T-helper 9 cell (primary cell): ENCODE measurements at regions not wholly inside any gene's neighbourhood (a gene's known extent, or its start where the extent isn't known, plus 50 kb on each side); places are given as distances from the start of the nearest gene placed in this dataset.

Source experiments
- DNase-seq: peaks from one replicate; pipeline ENCODE4 v3.0.0-alpha.2; 2020

DNA sequence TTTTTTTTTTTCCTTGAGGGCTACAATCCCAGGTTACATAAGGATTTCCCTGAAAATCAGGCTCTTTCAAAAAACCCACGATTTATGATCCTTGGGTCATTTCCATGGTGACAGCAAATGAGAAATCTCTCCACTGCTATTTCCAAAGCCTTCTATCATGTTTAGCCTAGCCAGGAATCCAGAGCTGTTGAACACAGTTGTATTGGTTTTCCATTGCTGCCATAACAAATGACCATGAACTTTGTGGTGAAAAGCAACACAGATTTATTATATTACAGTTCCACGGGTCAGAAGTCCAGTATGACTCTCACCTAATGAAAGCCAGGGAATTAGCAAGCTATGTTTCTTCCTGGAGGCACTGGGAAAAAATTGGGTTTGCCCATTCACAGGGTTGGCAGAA, 106.6 kb downstream of the MAF start:
- DNase-seq = no peak

DNA sequence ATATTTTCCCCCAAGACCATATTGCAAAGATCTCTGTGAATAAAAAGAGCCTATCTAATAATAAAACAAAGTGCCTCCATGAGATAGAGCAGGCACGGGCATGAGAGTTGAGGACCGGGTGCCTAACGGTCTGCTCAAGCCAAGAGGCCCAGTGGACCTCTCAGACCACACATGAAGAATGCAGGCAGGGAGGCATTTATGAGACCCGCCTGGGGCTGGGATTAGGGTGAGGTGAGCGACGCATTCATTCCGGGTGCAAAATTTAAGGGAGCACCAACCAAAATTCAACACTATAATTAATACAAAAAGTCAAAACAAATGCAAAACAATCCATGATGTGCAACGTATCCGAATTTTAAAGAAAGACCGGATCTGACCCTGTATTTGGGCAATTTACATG, 108.5 kb downstream of the MAF start:
- DNase-seq = no peak

DNA sequence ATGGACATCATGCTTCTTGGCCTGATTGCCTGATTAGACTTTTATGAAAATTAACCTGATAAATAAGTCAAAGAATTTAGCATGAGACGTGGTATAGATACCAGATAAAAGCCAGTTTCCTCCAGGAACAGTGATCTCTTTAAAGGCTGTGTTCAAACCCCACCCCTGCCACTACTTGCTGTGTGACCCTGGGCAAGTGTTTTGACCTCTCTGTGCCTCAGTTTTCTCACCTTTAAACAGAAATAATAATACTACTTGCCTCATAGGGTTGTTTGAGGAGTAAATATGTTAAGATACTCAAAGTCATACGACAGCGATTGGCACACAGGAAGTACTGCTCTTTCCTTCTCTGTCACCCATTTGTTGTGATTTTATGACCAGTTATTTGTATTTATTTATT, 115.5 kb downstream of the MAF start:
- no peak for DNase-seq

DNA sequence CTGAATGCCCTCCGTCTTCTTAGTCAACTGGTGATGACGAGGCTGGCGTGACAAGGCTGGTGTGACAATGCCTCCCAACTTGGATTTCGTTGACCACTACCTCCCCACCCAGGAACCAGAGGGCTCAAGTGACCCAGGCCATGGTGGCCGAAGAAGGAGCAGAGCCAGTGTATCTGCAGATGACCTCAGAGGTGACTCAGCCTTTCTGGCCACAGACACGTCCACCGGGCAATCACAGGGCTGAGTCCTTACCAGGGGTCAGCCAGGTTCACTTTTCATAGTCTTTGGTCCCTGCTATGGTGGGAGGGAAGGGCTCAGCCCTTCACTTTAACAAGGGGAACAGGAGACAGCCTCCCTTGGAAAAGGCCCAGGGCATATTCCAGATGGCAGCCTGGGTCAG, 116.3 kb downstream of the MAF start:
- no peak for DNase-seq

DNA sequence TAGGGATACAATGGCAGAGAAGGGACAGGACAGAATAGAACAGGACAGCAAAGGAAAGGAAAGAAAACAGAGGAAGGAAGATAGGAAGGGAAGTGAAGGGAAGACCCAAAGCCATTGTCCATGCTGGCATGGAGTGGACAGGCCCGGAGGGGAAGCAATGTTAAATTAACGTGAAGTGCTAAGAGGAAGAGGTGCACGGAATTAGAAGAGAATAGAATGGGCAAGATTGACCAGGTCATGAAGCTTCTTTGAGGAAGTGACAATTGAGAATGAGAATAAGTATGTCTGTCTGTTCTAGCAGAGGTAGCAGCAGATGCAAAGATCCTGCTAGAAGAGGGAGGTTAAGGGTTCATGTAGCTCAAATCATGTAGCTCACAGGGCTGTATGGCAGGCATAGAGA, 117.2 kb downstream of the MAF start:
- no peak for DNase-seq

DNA sequence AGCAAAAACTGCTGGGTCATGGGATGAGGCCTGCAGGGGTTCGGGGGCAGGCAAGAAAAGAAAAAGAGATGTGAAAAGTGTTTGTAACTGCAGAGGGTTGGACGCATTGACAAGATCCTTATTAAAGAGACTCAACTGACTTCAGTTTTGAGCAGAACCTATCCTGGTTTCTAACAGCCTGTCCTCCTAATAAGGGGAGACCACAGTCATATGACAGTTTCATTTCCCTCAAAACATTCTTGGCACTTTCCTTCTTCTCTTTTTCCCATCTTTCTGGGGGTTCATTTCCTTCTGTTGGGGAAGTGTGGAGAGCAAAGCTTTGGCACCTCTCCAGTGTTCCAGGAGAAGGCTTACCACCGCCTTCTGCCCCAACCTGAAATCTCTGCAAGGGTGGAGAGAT, 118.5 kb downstream of the MAF start:
- no peak for DNase-seq

DNA sequence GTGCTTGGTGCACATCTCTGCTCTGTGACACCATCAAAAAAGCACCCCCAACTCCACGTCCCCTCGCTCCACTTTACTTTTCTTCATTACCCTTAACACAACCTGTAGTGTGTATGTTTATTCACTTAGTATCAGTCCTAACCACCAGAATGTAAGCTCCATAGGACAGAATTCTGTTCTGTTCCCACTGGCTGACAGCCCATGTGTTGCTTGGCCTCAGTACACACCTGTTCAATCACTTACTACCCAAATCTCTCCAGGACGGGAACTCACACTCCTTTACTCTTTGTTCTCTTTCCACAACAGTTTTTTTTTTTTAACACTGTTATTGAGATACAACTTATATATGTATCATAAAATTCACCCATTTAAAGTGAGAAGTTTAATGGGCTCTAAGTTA, 119.6 kb downstream of the MAF start:
- no peak for DNase-seq

DNA sequence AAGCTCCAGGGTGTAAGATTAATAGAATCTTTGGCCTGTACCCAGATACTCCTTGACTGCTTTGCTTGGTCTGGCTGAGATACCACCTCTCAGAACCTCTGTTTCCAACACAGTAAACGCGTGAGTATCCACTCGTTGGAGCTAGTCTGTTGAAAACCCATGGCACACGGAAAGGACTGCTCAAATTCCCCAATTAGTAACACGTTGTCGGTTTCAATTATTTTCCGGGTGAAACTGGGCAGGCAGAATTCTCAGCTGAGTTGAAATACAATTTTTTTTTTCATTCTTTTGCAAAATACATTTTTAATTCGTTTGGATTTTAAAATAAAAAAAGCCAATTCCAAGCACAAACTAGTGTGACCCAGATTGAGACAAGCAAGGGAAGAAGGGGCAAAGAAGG, 120.5 kb downstream of the MAF start:
- no peak for DNase-seq

DNA sequence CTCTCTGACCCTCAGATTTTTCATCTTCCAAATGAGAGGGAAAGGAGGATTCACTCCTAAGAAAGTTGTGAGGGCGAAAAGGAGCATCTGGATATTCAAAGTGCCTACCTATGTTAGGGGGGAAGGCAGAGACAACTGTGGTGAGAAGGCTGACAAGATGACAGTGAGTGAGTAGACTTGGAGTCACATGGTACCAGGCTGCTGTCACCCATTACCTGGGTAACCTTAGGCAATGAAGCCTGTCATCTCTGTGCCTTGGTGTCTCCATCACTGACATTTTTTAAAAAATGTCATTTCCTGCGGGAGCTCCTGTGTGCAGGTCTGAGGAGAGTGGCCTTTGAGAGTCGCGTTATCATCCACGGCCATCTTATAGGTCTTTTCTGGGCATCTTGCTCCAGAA, 124.0 kb downstream of the MAF start:
- DNase-seq = no peak

DNA sequence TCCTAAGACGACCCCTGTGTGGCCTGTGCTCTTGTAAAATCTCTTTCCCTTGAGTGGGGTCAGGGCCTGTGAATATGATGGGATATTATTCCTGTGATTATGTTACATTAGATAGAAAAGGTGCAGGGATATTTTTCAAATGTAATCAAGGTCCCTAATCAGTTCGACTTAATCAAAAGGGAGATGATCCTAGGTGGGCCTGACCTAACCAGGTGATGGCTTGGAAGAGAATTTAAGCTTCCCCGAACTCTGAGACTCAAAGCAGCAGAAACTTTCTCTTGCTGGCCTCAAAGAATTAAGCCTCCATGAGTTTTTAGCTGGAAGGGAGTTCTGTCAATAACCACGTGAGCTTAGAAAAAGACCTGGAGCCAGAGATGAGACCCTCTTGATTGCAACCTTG, 124.7 kb downstream of the MAF start:
- DNase-seq = no peak

DNA sequence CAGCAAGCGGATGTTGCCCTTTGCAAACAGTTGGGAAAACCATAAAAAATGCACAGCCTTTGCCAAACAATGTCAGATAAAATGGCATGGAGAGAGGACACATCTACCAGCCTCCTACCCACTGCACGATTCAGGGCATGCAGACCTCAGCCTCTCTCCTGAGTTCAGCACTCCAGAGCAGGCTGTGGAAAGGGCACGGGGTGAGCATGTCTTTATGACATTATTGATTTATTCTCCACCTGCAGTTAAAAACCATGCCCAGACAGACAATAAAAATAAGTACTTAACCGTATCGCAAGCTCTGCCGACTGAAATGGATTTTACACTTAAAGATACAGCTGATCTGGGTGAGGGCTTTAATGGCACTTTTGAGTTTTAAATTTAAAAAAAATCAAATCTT, 127.1 kb downstream of the MAF start:
- no peak for DNase-seq

DNA sequence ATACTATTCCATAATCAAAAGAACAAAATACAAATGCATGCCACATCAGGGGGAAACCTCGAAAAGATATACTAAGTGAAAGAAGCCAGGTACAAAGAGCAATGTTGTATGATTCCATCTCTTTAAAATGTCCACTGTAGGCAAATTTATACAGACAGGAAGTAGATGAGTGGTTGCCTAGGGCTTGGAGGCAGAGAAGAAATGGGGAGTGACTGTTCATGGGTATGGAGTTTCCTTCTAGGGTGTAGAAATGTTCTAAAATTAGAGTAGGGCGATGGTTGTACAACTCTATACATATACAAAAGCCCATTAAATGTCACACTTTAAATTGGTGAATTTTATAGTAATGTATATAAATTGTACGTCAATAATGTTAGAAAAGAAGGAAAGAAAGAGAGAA, 128.1 kb downstream of the MAF start:
- no peak for DNase-seq

DNA sequence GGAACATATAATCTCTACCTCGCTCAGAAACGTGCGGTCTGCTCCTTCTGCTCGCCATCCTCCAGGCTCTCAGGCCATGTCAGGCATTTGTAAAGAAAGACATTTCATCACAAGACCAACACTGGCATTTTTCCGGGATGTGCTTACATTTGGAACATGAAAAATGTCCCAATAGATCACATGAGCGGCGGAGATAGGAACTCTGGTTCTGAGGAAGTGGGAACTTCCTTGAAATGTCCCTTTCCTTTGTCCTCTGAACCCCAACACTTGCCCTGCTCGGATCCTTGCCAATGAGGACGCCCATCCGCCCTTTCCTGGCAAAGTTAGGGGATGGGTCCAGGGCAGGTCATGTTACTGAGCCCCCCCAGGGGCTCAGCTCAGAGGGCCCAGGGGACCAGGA, 130.5 kb downstream of the MAF start:
- no peak for DNase-seq

DNA sequence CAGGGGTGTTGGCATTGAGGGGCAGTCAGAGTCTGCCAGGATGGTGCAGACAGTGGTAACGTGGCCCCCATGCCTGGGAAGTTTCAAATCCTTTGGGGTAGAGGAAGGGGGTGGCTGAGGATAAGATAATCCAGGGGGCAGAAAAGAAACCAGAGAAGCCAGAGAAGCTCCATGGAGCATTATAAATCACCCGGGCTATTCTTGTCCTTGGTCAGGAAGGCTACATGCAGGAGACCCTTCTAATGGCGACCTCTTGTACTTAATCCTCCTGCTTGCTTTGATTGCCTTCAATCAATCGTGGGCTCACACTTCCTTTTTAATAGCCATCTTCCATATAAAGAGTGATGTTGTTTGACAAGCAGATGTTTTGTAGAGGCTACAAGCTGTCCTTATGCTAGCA, 131.9 kb downstream of the MAF start:
- no peak for DNase-seq

DNA sequence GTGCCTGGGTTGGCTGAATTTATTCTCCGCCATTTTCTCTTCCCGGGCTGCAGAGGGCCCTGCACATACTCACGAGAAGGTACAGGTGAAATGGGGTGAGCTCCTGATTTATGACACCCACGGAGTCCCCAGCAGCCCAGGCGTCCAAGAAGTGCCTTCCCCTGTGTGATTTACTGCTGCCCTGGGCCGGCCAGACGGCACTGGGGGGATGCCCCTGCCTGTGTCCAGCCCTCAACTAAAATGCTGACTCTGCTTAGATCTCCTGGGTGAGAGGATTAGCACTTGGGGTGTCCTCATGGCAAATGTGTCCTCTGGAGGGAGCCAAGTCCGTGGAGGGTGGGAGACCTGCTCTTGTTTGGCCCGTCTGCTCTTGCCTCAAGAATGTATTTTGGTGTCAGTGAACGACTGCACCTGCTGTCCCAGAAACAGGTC, 132.4 kb downstream of the MAF start:
- no peak for DNase-seq

DNA sequence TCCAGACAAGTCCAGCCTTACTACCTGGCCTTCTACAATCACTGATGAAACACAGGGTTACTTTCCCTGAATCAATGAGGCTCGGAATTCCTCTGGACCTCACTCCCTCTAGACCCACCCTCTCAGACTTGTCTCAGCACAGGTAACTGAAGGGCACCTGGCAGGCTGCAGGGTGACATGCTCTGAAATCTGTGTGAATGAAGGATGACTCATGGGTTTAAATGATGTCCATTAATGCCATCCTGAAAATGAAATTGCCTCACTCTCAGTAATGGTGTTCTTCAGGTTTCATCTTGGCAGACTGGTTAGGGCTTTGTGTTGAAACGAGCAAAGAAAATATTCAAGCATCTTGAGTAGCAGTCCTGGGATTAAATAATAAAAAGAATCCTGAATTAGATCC, 134.4 kb downstream of the MAF start:
- no peak for DNase-seq

DNA sequence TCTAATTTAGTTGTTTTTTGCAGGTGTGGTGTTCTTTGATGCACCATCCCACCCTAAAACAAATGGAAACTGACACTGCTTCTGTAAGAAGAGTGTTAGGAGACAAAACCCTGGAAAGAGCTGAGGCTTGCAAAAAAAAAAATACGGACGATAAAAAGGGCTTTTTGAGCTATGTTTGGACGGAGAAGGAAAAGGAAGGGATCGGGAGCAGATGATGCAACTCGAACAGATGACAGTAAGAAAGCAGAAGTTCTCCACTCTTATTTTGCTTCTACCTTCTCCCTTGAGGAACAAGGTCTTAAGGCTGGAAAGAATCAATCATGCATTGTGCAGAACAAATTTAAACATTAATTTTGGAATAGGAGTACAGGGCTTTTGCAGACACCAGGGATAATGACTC, 136.7 kb downstream of the MAF start:
- no peak for DNase-seq

DNA sequence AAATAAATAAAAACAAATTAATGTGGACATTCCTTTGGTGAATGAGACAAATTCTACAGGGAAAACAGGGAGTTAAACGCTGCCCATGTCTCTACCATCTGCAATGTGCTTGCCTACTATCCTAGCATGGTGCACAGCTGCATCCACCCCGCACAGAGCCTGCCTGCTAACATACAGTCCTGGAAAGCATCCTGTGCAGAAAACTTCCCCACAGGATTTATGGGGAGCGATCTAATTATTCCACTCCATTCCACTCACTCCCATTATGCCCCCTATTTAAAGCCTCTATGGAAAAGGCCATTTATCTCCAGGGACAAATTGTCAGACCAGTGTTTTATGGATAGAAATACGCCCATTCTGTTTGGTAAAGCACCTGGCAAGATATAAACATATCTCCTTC, 144.5 kb downstream of the MAF start:
- DNase-seq = no peak

DNA sequence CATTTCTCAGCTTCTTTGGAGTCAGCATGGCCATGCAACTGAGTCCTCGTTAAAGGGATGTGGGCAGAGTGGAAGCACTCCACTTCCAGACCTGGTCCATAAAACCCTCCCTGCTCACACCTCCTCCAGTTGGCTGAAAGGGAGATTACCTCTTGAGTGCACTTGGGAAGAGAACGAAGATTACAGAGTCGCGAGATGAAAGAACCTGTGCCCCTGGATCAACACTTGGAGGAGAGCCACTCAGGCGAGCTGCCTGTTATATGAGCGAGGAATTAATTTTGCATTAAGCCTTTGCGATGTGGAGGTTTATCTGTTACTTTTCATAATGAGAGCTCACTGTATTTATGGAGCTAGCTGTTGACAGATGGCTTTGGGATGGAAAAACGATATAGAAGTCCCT, 147.9 kb downstream of the MAF start:
- no peak for DNase-seq

DNA sequence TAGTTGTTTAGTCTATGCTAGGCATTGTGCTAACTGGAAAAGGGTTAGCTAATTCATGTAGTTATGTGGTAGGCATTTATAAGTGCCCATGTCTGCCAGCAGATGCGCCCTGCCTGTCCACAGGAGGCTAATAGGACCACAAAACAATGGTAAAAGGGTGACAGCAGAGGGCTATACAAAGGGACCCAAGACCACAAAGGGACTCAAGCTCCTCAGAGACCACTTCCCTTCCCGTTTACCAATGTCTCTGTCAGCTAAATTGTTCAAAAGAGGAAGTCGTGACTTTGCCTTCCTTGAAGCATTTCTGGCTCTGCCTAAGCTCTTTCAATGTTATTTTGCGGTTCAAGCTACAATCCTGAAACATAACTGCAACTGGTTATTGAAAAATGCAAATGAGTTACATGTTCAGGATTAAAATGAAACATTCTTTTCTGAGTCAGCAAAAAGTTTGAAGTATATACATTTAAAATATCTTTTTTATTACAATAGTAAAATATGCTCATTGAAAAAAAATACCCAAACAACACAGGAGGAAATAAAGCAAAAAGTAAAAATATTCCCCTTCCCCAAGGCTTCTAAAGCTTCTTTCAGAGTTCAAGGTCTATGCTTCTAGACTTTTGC, 149.2 kb downstream of the MAF start:
- DNase-seq = no peak

DNA sequence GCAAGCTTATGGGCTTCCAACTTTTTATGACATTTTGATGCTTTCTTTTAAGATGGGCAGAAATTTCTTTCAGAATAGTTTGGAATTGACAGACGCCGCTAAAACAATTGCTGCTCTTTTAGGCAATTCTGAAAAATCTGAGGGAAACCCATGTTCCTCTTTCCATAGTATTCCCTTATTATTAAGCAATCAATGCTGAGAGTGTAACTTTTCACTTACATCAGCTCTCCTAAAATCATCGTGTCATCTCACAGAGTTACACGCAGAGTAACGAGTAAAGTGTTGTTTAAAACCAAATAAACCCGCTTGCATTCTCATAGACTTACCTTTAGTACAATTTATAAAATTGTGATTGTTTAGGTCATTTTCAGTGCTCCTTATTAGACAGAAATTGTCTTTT, 150.6 kb downstream of the MAF start:
- no peak for DNase-seq

DNA sequence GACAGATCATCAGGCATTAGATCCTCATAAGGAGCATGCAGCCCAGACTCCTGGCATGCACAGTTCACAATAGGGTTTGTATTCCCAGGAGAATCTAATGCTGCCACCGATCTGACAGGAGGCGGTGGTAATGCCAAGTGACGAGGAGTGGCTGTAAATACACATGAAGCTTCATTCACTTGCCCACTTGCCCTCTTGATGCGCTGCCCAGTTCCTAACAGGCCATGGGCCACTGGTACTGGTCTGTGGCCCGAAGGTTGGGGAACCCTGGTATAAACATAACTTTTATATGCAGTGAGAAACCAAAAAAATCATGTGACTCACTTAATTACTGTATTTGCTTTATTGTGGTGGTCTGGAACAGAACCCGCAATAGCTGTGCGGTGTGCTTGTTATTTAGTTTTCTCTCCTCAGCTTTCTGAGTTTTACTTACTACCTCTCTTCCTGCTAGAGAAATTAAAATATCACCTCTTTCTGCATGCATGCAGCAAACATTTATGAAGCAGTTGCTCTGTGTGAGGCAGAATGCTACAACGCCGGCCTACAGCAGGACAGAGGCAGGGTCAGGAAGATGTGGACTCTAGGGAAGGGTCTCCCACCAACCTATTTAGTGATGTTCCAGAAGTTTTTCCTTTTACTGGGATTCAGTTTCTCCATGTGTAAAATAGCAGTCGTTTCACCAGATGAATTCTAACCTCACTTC, 151.3 kb downstream of the MAF start:
- no peak for DNase-seq

DNA sequence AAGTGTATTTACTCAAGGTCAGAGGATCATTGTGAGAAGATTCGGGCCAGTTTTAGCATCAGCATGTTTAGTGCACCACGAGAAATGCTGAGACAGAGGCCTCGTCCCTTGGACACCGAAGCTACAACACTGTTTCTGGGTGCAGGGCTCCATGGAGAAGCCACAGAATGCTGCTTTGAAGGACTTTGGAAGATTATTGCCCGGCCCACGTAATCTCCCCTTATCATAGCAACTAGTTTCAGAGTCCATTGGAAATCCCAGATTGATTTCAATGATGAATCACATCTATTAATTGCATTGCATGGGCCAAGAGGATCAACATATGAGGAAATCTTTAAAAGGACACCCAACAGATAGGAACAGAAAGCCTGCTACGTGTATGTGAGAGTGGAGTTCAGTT, 156.0 kb downstream of the MAF start:
- no peak for DNase-seq

DNA sequence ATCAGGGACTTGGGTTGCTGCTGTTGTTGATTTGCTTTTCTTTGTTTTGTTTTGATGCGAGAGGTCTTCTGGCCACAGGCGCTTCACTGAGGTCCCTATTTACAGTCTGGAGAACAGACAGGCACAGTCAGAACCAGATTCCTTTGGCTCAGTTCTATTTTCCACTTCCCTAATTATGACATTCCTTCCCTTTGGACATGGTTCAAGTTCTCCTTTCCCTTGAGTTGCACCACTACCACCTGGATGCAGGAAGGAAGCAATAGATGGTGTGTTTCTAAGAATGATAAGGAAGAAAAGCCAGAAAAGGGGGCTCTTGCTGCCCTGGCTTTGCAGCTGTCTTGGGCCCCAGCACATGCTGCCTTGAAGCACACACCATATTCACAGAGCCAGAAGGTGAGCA, 160.6 kb downstream of the MAF start:
- no peak for DNase-seq
